ENCODE measurements at regions not wholly inside any gene's neighbourhood (a gene's known extent, or its start where the extent isn't known, plus 50 kb on each side); places are given as distances from the start of the nearest gene placed in this dataset.

GRCh38 chr5:18967637-18968036, 1020.4 kb downstream of the CDH18 start:
- no peak overlapping the region for H3K27ac ChIP-seq
- TF ChIP-seq CTCF (IDR thresholded peaks at IDR 0.05) (no peak), POLR2A (IDR thresholded peaks at IDR 0.05) (no peak)
- no peaks in the 10 kb centered on the region for H3K9me3 ChIP-seq
- H3K4me3 ChIP-seq = no peak overlapping the region
- H3K36me3 ChIP-seq = no peaks in the 10 kb centered on the region
- intact Hi-C loops (cut with DNase I; ENCODE audit: low total_unique reads) = no loop called here
- DNase-seq = no peak
- H3K27me3 ChIP-seq = no peaks in the 10 kb centered on the region
- H3K4me1 ChIP-seq = no peaks in the 10 kb centered on the region

- no peak for DNase-seq
- Histone ChIP-seq H3K9me3 (no peaks in the 10 kb centered on the region), H3K4me3 (no peak overlapping the region), H3K27me3 (no peaks in the 10 kb centered on the region), H3K36me3 (no peaks in the 10 kb centered on the region), H3K4me1 (no peaks in the 10 kb centered on the region), H3K27ac (no peak overlapping the region)
- intact Hi-C loops (cut with DNase I; ENCODE audit: low total_unique reads) = no loop called here
- TF ChIP-seq POLR2A (IDR thresholded peaks at IDR 0.05) (no peak), CTCF (IDR thresholded peaks at IDR 0.05) (no peak)
Observed at GRCh38 chr5:18968966-18969365, 1019.0 kb downstream of the CDH18 start.

GRCh38 chr5:18970000-18970399, 1018.0 kb downstream of the CDH18 start:
- H3K27ac ChIP-seq = no peak overlapping the region
- H3K27me3 ChIP-seq = no peaks in the 10 kb centered on the region
- no peaks in the 10 kb centered on the region for H3K36me3 ChIP-seq
- intact Hi-C loops (cut with DNase I; ENCODE audit: low total_unique reads) = no loop called here
- no peaks in the 10 kb centered on the region for H3K9me3 ChIP-seq
- TF ChIP-seq POLR2A (IDR thresholded peaks at IDR 0.05) (no peak), CTCF (IDR thresholded peaks at IDR 0.05) (no peak)
- H3K4me1 ChIP-seq = no peaks in the 10 kb centered on the region
- no peak overlapping the region for H3K4me3 ChIP-seq
- no peak for DNase-seq

- TF ChIP-seq CTCF (IDR thresholded peaks at IDR 0.05) (no peak), POLR2A (IDR thresholded peaks at IDR 0.05) (no peak)
- intact Hi-C loops (cut with DNase I; ENCODE audit: low total_unique reads) = no loop called here
- H3K4me1 ChIP-seq = no peaks in the 10 kb centered on the region
- H3K27me3 ChIP-seq = no peaks in the 10 kb centered on the region
- H3K27ac ChIP-seq = no peak overlapping the region
- no peaks in the 10 kb centered on the region for H3K9me3 ChIP-seq
- no peak overlapping the region for H3K4me3 ChIP-seq
- no peak for DNase-seq
- H3K36me3 ChIP-seq = no peaks in the 10 kb centered on the region
Observed at GRCh38 chr5:18972177-18972576, 1015.8 kb downstream of the CDH18 start.

- H3K4me3 ChIP-seq = no peak overlapping the region
- no peak for DNase-seq
- no peak overlapping the region for H3K27ac ChIP-seq
- intact Hi-C loops (cut with DNase I; ENCODE audit: low total_unique reads) = no loop called here
- TF ChIP-seq POLR2A (IDR thresholded peaks at IDR 0.05) (no peak), CTCF (IDR thresholded peaks at IDR 0.05) (no peak)
- no peaks in the 10 kb centered on the region for H3K4me1 ChIP-seq
- no peaks in the 10 kb centered on the region for H3K27me3 ChIP-seq
- no peaks in the 10 kb centered on the region for H3K9me3 ChIP-seq
- no peaks in the 10 kb centered on the region for H3K36me3 ChIP-seq
Observed at GRCh38 chr5:18975624-18976023, 1012.4 kb downstream of the CDH18 start.

Data from uterus (tissue), 3 donors.